ENCODE measurements at regions not wholly inside any gene's neighbourhood (a gene's known extent, or its start where the extent isn't known, plus 50 kb on each side); places are given as distances from the start of the nearest gene placed in this dataset.

DNA sequence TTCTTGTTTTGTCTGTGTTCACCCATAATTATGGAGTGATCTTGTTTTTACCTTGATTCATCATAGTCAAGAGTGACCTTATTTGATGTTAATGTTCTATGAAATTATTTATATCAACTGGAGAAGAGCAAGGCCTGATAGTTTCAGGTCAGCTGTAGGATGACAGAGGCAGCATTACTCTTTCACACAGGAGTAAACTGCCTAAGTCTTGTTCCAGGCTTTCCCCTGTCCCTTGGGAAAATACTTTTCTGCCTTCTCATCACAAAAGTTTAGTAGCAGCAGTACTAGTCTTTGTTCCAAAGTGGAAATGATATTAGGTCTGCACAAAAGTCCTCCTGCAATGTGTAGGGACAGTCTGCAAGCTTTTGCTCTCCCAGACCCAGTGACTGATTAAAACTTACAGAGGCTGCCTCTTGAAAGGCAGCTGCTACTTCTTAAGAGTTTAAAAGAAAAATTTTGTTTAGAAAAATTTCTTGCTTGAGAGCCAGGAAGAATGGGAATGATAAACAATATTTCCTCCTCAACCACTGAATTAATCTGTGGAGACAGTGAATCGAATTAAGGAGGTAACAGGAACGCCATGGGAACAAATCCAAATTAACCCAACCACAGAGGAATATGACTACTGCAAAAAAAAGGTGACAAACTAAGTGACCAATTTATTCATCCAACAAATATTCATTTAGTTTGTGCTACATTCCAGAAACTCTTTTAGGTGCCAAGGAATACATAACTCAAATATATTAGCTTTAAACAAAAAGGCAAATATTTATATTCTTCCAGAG is 991.4 kb upstream of the PABPC4L start:
- Histone ChIP-seq H3K36me3 (no peaks in the 10 kb centered on the region), H3K27ac (no peak overlapping the region), H3K4me3 (no peak overlapping the region), H3K9me3 (no peaks in the 10 kb centered on the region), H3K4me1 (no peaks in the 10 kb centered on the region), H3K27me3 (no peaks in the 10 kb centered on the region)
- intact Hi-C loops (cut with DNase I) = no loop called here
- DNase-seq (no peak), FAIRE-seq (no peak), ATAC-seq (no peak)
- TF ChIP-seq, protein P1, sequence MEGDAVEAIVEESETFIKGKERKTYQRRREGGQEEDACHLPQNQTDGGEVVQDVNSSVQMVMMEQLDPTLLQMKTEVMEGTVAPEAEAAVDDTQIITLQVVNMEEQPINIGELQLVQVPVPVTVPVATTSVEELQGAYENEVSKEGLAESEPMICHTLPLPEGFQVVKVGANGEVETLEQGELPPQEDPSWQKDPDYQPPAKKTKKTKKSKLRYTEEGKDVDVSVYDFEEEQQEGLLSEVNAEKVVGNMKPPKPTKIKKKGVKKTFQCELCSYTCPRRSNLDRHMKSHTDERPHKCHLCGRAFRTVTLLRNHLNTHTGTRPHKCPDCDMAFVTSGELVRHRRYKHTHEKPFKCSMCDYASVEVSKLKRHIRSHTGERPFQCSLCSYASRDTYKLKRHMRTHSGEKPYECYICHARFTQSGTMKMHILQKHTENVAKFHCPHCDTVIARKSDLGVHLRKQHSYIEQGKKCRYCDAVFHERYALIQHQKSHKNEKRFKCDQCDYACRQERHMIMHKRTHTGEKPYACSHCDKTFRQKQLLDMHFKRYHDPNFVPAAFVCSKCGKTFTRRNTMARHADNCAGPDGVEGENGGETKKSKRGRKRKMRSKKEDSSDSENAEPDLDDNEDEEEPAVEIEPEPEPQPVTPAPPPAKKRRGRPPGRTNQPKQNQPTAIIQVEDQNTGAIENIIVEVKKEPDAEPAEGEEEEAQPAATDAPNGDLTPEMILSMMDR (IDR thresholded peaks at IDR 0.05) = no peak
- WGBS, 2 donors = 27 to 42% methylated on average over 2 of the region's 2 CpGs

DNA sequence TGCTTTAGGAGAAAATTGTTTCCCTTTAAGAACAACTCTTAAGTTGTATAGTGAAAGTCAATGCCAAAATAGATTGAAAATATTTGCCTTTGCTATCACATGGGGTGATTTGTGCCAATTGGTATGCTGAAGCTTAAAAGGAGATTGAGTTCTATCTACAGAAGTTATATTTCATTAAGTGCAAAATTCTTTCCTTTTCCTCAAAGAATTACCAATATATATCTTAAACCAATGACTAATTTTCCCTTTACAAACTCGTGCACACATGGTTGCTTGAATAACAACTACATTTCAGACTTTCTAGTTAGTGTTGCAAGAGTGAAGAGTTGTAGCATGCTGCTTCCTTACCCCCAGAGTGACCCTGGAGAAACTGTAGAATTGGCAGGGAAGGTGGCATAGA is 990.0 kb upstream of the PABPC4L start:
- Histone ChIP-seq H3K27ac (no peak overlapping the region), H3K27me3 (no peaks in the 10 kb centered on the region), H3K4me3 (no peak overlapping the region), H3K9me3 (no peaks in the 10 kb centered on the region), H3K36me3 (no peaks in the 10 kb centered on the region), H3K4me1 (no peaks in the 10 kb centered on the region)
- ATAC-seq (no peak), DNase-seq (no peak), FAIRE-seq (no peak)
- TF ChIP-seq, protein P1 (IDR thresholded peaks at IDR 0.05) = no peak
- WGBS, 2 donors = 23 to 30% methylated on average over 1 of the region's 1 CpG
- intact Hi-C loops (cut with DNase I) = no loop called here

DNA sequence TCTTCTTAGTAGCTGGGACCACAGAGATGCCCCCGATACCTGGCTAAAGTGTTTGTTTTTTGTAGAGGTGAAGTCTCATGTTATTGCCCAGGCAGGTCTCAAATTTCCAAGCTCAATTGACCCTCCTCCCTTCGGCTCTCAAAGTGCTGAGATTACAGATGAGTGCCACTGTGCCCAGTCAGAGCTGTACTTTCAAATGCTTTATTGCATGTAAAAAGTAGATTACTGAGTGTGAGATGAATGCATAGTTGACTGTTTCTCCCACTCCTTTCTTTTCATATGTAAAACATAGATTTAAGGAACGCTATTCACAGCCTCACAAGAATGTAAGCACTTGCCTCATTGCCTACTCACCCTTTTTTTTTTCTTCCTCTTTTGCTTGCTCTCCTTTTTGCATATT is 984.4 kb upstream of the PABPC4L start:
- no peak overlapping the region for H3K4me3 ChIP-seq
- no peak overlapping the region for H3K27ac ChIP-seq
- no peak for FAIRE-seq
- no peaks in the 10 kb centered on the region for H3K4me1 ChIP-seq
- TF ChIP-seq, protein P1 (IDR thresholded peaks at IDR 0.05) = no peak
- 20 to 30% methylated on average over 3 of the region's 3 CpGs for WGBS, 2 donors
- H3K9me3 ChIP-seq = no peaks in the 10 kb centered on the region
- no peak for ATAC-seq
- no peaks in the 10 kb centered on the region for H3K36me3 ChIP-seq
- H3K27me3 ChIP-seq = no peaks in the 10 kb centered on the region
- no peak for DNase-seq
- intact Hi-C loops (cut with DNase I) = no loop called here

DNA sequence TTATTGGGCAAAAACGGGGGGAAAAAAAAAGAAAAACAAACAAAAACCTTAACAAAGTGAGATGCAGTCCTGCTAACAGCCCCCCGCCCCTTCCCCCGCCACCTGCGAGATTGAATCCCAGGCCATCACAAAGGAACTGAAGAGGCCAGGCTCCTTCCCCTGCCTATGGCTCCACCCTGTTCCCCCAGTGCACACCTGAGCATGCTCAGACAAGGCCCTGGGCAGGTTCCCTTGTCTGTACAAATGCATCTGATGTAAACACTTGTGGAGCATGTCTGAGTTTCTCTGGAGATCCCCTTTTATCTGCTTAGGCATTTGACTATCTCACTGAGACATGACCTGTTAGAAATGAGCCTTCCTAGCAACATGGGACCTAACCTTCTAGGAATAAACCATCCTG is 983.7 kb upstream of the PABPC4L start:
- Histone ChIP-seq H3K4me3 (no peak overlapping the region), H3K27me3 (no peaks in the 10 kb centered on the region), H3K36me3 (no peaks in the 10 kb centered on the region), H3K9me3 (no peaks in the 10 kb centered on the region), H3K4me1 (no peaks in the 10 kb centered on the region), H3K27ac (no peak overlapping the region)
- DNase-seq = no peak
- FAIRE-seq = no peak
- ATAC-seq = no peak
- WGBS, 2 donors = 31 to 49% methylated on average over 4 of the region's 4 CpGs
- TF ChIP-seq, protein P1 (IDR thresholded peaks at IDR 0.05) = no peak
- intact Hi-C loops (cut with DNase I) = no loop called here

DNA sequence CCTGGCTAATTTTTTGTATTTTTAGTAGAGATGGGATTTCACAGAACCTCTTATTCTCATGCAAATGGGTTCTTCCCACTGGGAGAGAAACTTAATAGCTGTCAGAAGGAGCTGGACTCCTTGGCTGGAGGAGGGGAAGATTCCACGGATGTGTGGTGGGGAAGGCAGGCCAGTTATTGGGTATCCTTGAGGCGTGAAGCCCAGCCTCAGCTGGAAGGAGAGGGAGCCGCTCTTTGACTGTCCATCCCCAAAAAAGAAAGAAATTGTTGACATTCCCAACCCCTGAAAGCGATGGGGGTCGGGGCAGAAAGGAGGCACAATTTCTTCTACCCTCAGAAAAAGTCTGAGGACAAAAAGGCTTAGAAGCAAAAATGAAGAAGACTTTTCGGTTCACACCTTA is 983.1 kb upstream of the PABPC4L start:
- no peaks in the 10 kb centered on the region for H3K27me3 ChIP-seq
- no peaks in the 10 kb centered on the region for H3K36me3 ChIP-seq
- ATAC-seq (no peak), DNase-seq (no peak), FAIRE-seq (no peak)
- H3K4me3 ChIP-seq = no peak overlapping the region
- WGBS, 2 donors = 56 to 62% methylated on average over 6 of the region's 6 CpGs
- H3K27ac ChIP-seq = no peak overlapping the region
- H3K4me1 ChIP-seq = no peaks in the 10 kb centered on the region
- intact Hi-C loops (cut with DNase I) = no loop called here
- H3K9me3 ChIP-seq = no peaks in the 10 kb centered on the region
- TF ChIP-seq, protein P1 (IDR thresholded peaks at IDR 0.05) = no peak

Measured in pancreas (tissue), 10 donors.